ENCODE measurements at regions not wholly inside any gene's neighbourhood (a gene's known extent, or its start where the extent isn't known, plus 50 kb on each side); places are given as distances from the start of the nearest gene placed in this dataset.

- TF ChIP-seq, protein P1, sequence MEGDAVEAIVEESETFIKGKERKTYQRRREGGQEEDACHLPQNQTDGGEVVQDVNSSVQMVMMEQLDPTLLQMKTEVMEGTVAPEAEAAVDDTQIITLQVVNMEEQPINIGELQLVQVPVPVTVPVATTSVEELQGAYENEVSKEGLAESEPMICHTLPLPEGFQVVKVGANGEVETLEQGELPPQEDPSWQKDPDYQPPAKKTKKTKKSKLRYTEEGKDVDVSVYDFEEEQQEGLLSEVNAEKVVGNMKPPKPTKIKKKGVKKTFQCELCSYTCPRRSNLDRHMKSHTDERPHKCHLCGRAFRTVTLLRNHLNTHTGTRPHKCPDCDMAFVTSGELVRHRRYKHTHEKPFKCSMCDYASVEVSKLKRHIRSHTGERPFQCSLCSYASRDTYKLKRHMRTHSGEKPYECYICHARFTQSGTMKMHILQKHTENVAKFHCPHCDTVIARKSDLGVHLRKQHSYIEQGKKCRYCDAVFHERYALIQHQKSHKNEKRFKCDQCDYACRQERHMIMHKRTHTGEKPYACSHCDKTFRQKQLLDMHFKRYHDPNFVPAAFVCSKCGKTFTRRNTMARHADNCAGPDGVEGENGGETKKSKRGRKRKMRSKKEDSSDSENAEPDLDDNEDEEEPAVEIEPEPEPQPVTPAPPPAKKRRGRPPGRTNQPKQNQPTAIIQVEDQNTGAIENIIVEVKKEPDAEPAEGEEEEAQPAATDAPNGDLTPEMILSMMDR (IDR thresholded peaks at IDR 0.05): no peak
- no peak for TF ChIP-seq EZH2phosphoT487 (IDR thresholded peaks at IDR 0.05)
These were observed 166.5 kb upstream of the PLD5 start for GRCh38 chr1:242690849-242691609.
